Fibroblast of skin of scalp (primary cell): ENCODE measurements at regions not wholly inside any gene's neighbourhood (a gene's known extent, or its start where the extent isn't known, plus 50 kb on each side); places are given as distances from the start of the nearest gene placed in this dataset.
"Not testable (repeated sequence)": the region's sequence is repeated elsewhere in the genome, so short reads cannot be mapped to it uniquely, and the experiment has no call there.

ENCODE experiments used
- DNase-seq: peaks from one replicate; pipeline ENCODE4 v3.0.0-alpha.2; 2013

DNA sequence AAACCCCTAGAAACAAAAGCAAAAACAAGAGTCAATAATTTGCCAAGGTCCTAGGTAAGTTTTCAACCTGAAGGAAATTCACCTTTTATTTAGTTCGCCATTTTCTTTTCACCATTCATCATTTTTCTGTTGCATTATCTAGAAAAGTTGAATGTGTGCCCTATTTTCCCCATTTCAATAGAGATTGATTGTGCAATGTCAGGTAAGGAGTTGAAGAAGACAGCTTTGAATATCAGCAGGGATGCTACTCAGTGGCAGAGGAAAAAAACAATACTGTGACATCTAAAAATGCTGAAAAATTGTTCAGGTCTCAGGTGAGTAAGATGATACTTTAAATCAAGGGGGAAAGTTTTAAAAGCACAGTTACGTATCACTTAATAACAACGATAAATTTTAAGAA lies 813.7 kb downstream of the DTWD2 start:
- no peak for DNase-seq

DNA sequence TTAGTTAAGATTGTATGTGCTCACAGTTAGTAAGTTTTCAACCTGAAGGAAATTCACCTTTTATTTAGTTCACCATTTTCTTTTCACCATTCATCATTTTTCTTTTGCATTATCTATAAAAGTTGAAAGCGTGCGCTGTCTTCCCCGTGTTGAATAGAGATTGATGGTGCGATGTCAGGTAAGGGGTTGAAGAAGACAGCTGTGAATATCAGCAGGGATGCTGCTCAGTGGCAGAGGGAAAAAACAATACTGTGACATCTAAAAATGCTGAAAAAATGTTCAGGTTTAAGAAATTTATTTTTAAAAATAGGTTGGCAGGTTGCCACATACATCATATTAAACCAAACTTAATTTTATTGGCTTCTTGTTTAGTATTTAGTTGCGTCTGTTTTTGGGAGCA lies 815.0 kb downstream of the DTWD2 start:
- DNase-seq = no peak

DNA sequence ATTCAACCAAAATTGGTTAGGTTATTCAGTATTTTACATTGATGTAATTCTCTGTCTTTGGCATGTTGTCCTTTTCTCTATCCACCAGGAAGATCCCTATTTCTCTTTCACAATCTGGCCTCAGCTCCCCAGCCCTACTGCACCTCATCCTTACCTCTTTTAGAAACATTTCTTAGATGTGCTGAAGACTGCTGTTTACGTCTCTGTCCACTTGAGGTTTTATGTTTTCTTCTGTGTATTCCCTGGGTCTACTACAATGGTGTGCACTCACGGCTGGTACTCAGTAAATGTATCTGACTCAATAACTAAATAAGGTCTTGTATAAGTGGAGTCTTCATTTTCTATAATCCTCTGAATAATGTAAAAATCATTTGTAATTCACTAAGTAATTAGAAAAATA lies 822.7 kb downstream of the DTWD2 start:
- DNase-seq = no peak

DNA sequence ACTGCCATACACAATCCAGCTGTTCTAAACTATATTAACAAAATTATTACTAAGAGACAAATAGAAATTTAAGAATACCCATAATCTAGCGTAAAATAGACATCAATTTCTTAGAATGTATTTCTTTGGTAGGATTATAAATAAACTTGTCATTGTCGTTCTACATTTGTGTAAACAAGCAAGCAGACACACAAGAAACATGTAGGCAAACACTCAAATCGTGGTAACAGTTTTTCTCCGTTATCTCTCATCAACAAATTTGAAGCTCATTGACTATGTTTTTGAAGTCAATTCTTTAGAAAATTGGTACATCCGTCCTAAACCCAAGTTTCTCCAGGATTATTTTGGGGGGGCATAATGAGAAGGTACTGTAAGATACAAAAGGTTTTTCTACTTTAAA lies 832.2 kb downstream of the DTWD2 start:
- no peak for DNase-seq

DNA sequence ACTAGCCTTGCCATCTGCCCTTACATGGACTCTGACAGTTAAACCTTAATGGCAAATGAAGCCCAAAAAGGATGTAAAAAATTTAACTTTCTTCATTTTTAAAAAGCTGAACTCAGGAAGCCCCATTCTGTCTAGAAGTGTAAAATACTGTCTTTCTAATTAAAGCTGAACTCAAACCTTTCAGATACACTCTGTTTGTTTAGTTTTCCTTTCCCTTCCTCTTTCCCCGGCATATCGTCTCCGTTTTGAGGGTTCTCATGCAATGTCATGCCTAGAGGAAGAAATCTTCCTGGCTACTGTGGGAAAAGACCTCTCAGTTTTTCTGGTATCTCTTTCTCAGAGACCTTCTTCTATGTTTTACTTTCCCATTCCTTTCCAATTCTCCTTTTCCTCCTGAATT lies 841.5 kb downstream of the DTWD2 start:
- DNase-seq = no peak

DNA sequence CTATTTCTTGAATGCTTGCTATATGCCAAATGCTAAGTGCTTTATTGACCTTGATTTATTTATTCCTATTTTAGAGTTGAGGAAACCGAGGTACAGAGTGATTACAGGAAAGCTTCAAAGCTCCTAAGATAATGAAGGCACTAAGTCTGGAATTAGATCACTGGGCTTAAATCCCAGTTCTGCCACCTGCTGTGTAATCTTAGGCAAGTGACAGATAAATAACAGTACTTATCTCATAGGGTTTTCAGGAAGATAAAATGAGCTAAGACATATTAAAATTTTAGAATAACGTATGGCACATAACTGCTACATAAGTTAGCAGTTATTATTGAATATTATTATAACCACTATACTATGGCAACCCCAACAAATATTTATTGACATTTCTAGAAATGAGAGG lies 843.8 kb downstream of the DTWD2 start:
- no peak for DNase-seq

DNA sequence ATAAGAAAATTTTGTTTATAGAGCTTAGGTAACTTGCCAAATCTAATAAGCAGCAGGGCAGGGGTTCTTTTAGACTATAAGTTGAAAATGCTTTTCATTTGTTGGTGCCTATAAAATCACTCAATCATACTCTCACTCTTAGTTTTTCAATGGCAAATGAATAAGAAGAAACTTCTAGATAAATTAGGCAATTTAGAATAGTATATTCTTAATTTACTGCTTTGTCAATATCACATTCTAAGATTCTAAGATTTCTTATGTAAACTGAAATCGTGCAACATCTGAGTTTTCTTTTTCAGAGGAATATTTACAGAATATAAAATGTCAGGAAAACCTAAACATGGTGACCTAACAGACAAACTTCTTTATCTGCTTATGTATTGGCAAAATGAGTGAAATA lies 849.0 kb downstream of the DTWD2 start:
- no peak for DNase-seq

DNA sequence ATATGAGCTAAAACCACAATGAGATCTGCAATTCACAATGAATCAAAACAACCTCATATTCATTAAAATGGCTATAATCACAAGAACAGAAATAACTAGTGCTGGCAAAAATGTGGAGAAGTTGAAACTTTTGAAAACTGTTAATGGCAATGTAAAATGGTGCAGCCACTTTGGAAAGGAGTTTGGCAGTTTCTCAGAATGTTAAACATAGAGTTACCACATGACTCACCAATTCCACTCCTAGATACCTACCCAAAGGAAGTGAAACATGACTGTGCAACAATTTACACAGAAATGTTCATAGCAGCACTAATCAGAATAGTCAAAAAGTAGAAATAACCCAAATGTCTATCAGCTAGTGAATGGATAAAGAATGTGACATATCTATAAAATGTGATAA lies 862.2 kb downstream of the DTWD2 start:
- DNase-seq = peak; percentile 33

DNA sequence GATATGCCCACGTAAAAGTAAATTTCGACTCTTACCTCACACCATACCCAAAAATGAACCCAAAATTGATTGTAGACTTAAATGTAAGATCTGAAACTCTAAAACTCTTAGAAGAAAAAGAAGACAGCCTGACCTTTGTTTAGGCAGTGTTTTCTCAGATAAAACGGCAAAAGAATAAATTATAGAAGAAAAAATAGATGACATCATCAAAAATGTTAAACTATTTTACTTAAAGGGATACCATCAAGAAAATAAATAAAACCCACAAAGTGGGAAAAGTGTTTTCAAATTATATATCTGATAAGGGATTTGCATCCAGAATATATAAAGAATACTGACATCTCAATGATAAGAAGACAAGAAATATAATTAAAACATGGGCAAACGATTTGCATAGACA lies 862.7 kb downstream of the DTWD2 start:
- no peak for DNase-seq

DNA sequence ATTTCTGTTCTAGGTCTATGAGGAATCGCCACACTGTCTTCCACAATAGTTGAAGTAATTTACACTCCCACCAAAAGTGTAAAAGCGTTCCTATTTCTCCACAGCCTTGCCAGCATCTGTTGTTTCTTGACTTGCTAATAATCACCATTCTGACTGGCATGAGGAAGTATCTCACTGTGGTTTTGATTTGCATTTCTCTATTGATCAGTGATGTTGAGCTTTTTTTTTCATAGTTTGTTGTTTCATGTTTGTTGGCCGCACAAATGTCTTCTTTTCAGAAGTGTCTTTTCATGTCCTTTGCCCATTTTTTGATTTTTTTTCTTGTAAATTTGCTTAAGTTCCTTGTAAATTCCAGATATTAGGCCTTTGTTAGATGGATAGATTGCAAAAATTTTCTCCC lies 867.1 kb downstream of the DTWD2 start:
- DNase-seq = no peak

DNA sequence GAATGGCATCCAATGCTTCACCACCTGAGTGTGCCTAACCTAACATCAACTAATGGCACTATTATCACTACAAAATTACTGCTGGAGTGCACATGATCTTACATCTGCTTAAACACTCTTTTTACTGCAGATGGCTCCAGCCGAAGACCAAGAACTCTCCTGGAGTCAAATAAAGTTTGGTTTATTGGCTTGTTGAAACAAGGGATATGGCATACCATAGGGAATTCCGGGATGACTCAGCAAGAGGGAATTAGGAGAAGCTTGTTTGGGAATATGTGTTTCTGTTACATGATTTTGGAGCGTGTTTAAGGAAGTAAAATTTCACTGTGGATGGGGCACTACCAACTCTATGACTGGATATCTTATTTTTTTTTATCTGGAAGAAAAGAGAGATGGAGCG lies 872.6 kb downstream of the DTWD2 start:
- DNase-seq = peak; percentile 79

DNA sequence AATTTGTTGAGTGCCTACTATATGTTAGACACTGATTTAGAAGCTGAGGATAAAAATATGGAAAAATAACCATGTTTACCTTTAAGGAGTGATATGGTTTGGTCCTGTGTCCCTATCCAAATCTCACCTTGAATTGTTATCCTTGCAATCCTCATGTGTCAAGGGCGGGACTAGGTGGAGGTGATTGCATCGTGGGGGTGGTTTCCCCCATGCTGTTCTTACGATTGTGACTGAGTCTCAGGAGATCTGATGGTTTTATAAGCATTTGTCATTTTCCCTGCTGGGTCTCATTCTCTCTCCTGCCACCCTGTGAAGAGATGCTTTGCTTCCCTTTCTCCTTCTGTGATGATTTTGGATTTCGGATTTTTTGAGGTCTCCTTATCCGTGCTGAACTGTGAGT lies 876.4 kb downstream of the DTWD2 start:
- DNase-seq = no peak

DNA sequence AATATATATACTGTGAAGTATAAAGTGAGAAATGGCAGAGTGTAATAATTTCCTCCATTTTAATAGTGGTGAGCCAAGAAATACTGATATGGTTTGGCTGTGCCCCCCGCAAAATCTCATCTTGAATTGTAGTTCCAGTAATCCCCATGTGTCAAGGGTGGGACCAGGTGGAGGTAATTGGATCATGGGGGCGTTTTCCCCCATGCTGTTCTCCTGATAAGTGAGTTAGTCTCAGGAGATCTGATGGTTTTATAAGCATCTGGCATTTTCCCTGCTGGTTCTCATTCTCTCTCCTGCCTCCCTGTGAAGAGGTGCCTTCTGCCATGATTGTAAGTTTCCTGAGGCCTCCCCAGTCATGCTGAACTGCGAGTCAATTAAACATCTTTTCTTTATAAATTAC lies 881.1 kb downstream of the DTWD2 start:
- not testable (repeated sequence) for DNase-seq

DNA sequence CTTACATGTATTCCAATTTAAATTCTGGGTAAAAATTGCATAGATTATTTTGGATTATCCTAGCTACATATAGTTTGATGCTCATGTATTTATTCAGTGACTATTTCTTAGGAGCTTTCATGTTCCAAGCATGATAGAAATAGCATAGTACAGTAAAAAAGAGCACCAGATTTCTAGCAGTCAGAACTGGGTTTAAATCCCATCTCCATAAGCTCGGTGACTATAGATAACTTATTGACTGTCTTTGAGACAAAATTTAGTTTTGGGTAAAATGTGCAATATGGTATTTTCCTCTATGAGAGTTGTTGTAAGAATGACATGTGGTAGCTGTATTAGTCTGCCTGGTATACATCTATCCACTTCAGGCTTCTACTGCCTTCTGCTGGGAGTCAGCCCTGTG lies 889.6 kb downstream of the DTWD2 start:
- DNase-seq = no peak

DNA sequence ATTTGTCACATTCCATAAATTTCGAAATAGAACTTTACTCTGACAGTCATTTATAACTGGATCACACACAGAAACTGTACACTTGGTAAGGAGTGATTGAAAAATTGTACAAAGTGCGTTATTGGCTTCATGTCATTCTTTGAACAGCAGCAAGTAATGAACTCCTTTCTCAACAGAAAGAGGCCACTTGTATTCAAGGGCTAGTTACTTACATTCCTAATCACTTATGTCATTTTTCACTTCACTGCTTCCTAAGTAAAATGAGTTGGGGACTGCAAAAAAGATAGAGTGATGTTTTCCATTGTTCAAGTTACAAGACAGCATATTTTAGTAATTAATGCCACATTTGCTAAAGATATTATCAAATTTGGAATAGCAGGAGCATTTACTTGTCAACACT lies 893.2 kb downstream of the DTWD2 start:
- peak; percentile 4 for DNase-seq

DNA sequence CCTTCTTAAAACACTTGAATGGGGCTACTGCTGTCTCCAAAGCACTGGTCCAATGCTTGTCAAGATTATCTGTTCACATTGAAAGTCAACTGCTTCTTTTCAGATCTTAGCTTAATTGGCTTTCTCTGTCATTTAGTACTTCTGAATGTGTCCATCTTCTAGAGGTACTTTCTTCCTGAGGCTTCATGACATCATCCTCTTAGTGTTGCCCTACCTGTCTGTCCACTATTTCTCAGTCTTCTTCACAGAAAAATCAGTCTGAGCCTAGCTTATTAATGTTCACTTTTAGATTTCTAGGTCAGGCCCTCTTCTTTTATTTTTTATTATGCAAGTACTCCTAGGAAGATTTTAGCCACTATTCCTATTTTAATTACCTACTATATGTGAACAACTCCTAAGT lies 899.9 kb downstream of the DTWD2 start:
- no peak for DNase-seq

DNA sequence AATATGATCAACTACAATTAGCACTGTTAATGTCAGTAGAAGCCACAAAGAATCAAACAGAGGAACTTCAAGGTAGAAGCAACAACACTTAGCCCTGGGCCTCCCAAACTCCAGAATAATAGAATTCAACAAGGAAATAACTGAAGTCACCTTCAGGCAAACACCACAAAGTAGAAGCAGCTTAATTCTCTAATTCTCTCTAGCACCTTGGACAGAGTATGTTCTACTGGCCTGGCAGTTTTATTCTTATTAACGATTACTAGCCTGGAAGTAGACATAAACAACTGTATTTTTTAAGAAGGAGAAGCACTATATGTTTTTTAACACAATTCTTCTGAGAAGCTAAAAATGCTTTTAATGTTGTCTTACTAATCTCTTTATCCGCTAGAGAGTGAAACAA lies 911.9 kb downstream of the DTWD2 start:
- DNase-seq = no peak

DNA sequence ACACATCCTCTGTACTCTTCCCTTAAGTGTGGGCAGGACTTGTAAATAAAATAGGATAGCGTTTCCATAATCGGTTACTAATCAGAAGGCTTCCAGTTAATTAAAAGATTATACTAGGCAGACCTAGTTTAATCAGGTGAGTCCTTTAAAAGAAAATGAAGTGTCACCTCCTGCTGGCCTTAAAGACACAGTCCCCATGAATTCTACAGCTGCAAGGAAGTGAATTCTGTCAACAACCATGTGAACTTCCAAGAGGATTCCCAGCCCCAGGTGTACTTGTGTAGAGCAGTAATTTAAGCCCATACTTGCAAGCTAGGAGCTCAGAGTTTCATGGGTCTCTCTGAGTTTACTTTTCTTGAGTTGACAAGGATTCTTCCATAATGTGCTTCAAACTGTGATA lies 918.3 kb downstream of the DTWD2 start:
- no peak for DNase-seq

DNA sequence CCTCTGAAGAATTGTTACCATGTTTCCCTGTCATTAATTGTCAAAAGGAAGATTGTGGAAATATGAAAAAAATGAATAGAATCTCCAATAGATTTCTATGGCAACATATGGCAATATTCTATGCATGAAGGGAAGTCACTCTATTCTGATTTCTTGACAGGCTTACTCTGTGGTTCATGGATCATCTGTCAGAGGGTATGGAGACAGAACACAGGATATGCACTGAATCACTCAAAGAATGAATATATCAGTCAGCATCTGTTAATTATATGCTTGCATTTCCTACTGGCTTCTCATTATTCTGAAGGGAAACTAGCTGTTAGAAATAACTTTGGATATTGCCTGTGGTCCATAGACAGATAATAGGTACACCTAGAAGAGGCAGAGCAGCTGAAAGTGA lies 918.9 kb downstream of the DTWD2 start:
- no peak for DNase-seq

DNA sequence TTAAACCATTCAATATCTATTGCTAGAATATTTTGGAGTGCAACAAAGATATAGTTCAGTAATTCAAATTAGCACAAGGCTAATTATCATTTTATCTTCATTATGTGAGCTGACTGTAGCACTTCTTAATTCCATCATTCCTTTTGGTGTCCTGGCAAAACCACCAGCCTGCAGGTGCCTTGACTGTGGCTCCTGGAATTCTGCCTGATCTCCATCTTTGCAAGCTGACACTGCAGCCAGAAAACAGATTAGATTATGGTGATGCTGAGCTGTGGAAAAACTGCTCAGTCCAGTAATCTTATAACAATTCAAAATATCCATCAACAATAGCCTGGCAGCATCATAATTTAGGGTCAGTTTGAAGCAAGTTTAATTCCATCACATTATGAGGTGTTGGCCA lies 919.5 kb downstream of the DTWD2 start:
- no peak for DNase-seq

DNA sequence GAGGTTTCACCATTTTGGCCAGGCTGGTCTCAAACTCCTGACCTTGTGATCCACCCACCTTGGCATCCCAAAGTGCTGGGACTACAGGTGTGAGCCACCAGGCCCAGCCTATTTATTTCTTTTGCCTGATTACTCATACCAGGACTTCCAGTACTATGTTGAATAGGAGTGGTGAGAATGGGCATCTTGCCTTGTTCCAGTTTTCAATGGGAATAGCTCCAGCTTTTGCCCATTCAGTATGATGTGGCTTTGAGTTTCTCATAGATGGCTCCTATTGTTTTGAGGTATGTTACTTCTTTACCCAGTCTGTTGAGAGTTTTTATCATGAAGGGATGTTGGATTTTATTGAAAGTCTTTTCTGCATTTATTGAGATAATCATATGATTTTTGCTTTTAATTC lies 924.5 kb downstream of the DTWD2 start:
- DNase-seq = not testable (repeated sequence)

DNA sequence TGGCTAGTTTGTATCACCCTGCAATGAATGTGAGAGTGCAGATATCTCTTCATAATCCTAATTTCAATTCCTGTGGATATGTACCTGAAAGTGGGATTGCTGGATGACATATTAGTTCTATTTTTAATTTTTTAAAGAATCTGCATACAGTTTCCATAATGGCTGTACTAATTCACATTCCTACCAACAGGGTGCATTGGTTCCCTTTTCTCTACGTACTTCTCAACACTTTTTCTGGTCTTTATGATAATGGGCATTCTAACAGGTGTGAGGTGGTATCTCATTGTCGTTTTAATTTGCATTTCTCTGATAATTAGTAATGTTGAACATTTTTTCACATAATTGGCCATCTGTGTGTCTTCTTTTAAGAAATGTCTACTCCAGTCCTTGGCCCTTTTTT lies 927.5 kb downstream of the DTWD2 start:
- peak; percentile 2 for DNase-seq

DNA sequence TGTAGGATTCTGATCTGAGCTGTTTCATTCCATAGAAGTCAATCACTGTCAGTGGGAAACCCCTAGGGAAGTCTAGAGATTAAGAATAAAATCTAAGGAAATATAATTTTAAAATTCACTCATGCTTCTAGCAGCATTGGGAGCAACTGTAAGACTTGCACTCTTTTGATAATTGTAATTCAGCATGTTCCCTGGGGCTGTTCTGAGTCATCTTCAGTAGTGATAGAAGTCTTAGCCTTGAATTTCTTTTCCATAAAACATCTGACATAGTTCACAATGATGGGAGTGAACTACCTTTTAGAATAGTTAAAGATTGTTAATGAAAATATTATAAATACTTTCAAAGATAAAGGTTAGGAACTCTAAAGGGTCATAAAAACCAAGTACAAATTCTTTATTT lies 935.8 kb downstream of the DTWD2 start:
- no peak for DNase-seq

DNA sequence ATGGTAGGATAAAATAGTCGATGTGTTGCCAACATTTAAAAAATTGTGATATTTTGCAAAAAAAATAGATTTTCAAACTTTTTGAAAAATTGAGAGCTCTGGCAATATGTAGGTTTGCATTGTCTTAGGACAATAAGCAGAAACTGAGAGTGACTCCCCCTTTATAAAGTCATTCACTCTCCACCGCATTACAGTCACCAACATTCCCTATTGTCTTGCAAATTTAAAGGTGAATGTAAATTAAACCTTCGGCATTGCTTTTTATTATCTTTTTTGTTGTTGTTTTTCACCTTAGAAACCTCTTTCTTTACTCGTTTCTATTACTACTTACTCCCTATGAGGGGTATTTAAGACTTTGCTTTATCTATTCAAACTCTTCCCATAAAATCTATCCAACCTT lies 944.2 kb downstream of the DTWD2 start:
- no peak for DNase-seq

DNA sequence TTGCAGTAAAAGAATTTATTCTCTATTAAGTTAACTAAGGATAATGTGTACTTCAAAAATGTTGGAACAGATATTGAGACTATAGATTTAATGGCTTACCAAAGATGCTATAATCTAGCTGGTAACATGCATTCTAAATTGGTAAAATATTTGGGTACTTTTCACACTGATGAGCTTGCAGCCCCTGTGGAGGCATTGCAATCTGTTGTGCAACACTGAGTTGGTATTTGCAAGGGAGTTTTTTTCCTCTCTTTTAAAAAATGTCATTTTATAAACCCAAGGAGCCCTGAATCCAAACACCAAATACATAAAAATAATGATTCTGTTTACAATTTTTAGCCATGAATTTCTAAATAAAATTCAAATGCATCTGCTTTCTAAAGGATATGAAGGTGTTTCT lies 944.8 kb downstream of the DTWD2 start:
- DNase-seq = no peak

DNA sequence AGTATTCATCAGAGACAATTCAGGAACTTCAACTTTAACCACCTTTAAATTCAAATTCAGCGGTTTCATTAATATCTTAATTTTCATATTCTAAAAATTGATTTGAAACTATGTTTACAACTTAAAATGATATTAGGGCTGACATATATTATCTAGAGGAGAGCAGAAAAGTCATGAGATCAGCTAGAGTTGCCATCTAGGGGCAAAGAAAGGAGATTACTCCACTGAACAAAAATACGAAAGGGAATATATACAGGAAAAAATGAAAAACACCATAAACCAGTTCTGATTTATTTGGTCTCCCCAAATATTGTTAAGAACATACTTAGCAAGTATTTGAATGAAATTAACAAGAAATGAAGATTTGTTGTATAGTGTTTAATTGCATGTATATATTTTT lies 946.3 kb downstream of the DTWD2 start:
- peak; percentile 1 for DNase-seq
